Skeletal muscle satellite cell (primary cell): ENCODE measurements at regions not wholly inside any gene's neighbourhood (a gene's known extent, or its start where the extent isn't known, plus 50 kb on each side); places are given as distances from the start of the nearest gene placed in this dataset. TPM values are rescaled to one million over a fixed set of nuclear protein-coding genes. Genes with fewer than 3 reads are reported as not detected.

Experiments used
- H3K27me3 ChIP-seq: 2 replicates; pipeline ENCODE4 v1.7.0; 2013; ENCODE audit warnings: low read length; ENCODE audit not compliant: control insufficient read depth, insufficient read depth
- H3K36me3 ChIP-seq: 2 replicates; pipeline ENCODE4 v1.7.0; 2013; ENCODE audit warnings: mild to moderate bottlenecking, control low read depth, low read length; ENCODE audit not compliant: insufficient read depth
- H3K4me1 ChIP-seq: 2 replicates; pipeline ENCODE4 v1.7.0; 2013; ENCODE audit warnings: low read length; ENCODE audit not compliant: control insufficient read depth, insufficient read depth
- H3K4me2 ChIP-seq: 2 replicates; pipeline ENCODE4 v1.7.0; 2013; ENCODE audit warnings: mild to moderate bottlenecking, low read length
- H3K4me3 ChIP-seq: 2 replicates; pipeline ENCODE4 v1.7.0; 2013; ENCODE audit warnings: low read length
- H3K9ac ChIP-seq: 2 replicates; pipeline ENCODE4 v1.7.0; 2013; ENCODE audit warnings: mild to moderate bottlenecking, low read depth, low read length, moderate library complexity
- H3K9me3 ChIP-seq: replicated peaks from 2 replicates; pipeline ENCODE4 v1.7.0; 2013; ENCODE audit warnings: mild to moderate bottlenecking, control low read depth, low read length
- small RNA-seq: library from RNA; depleted of rRNA; stranded (forward); fragments of <200 nt; gene quantifications from one replicate; pipeline ENCODE3, GENCODE V24; 2012

- Histone ChIP-seq H3K4me3 (no peak overlapping the region), H3K9ac (no peak overlapping the region), H3K4me2 (no peak overlapping the region), H3K9me3 (no peaks in the 10 kb centered on the region), H3K27me3 (no peaks in the 10 kb centered on the region), H3K36me3 (no peaks in the 10 kb centered on the region), H3K4me1 (peaks cover 1% of the 10 kb centered on the region)
These were observed 76.4 kb upstream of the TARS1 start for GRCh38 chr5:33364406-33364805.

DNA sequence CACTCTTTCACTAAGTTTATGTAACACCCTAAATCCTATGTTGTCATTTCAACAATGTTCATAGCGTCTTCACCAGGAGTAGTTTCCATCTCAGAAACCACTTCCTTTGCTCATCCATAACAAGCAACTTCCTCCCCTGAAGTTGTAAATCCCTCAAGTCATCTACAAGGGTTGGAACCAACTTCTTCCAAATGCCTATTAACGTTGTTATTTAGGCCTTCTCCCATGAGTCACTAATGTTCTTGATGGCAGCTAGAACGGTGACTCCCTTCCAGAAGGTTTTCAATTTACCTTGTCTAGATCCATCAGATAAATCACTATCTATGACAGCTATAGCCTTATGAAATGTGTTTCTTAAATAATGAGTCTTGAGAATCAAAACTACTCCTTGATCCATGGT, 73.3 kb upstream of the TARS1 start:
- H3K4me2 ChIP-seq, result no peak overlapping the region
- no peaks in the 10 kb centered on the region for H3K27me3 ChIP-seq
- peaks cover 19% of the 10 kb centered on the region for H3K4me1 ChIP-seq
- no peaks in the 10 kb centered on the region for H3K36me3 ChIP-seq
- no peaks in the 10 kb centered on the region for H3K9me3 ChIP-seq
- no peak overlapping the region for H3K4me3 ChIP-seq
- H3K9ac ChIP-seq, result no peak overlapping the region

GRCh38 chr5:33369485-33370465, 71.0 kb upstream of the TARS1 start:
- Histone ChIP-seq H3K9me3 (no peaks in the 10 kb centered on the region), H3K27me3 (no peaks in the 10 kb centered on the region), H3K4me2 (no peak overlapping the region), H3K9ac (peak overlapping the region; percentile 18), H3K36me3 (no peaks in the 10 kb centered on the region), H3K4me1 (peaks cover 19% of the 10 kb centered on the region), H3K4me3 (no peak overlapping the region)

GRCh38 chr5:33370466-33370859, 70.3 kb upstream of the TARS1 start:
- no peaks in the 10 kb centered on the region for H3K9me3 ChIP-seq
- no peaks in the 10 kb centered on the region for H3K27me3 ChIP-seq
- H3K36me3 ChIP-seq, result no peaks in the 10 kb centered on the region
- H3K4me1 ChIP-seq, result peaks cover 19% of the 10 kb centered on the region
- no peak overlapping the region for H3K4me3 ChIP-seq
- no peak overlapping the region for H3K4me2 ChIP-seq
- no peak overlapping the region for H3K9ac ChIP-seq

GRCh38 chr5:33371660-33372059, 69.1 kb upstream of the TARS1 start:
- H3K4me3 ChIP-seq, result no peak overlapping the region
- no peak overlapping the region for H3K4me2 ChIP-seq
- no peaks in the 10 kb centered on the region for H3K9me3 ChIP-seq
- H3K9ac ChIP-seq, result no peak overlapping the region
- no peaks in the 10 kb centered on the region for H3K36me3 ChIP-seq
- peaks cover 19% of the 10 kb centered on the region for H3K4me1 ChIP-seq
- no peaks in the 10 kb centered on the region for H3K27me3 ChIP-seq

GRCh38 chr5:33372721-33373472, 67.9 kb upstream of the TARS1 start:
- H3K9ac ChIP-seq, result no peak overlapping the region
- no peak overlapping the region for H3K4me2 ChIP-seq
- no peak overlapping the region for H3K4me3 ChIP-seq
- no peaks in the 10 kb centered on the region for H3K27me3 ChIP-seq
- no peaks in the 10 kb centered on the region for H3K36me3 ChIP-seq
- H3K4me1 ChIP-seq, result peaks cover 19% of the 10 kb centered on the region
- H3K9me3 ChIP-seq, result no peaks in the 10 kb centered on the region

- no peaks in the 10 kb centered on the region for H3K27me3 ChIP-seq
- no peak overlapping the region for H3K9ac ChIP-seq
- H3K4me2 ChIP-seq, result no peak overlapping the region
- H3K36me3 ChIP-seq, result no peaks in the 10 kb centered on the region
- peaks cover 8% of the 10 kb centered on the region for H3K4me1 ChIP-seq
- no peak overlapping the region for H3K4me3 ChIP-seq
- no peaks in the 10 kb centered on the region for H3K9me3 ChIP-seq
These were observed 64.9 kb upstream of the TARS1 start for GRCh38 chr5:33375900-33376299.

GRCh38 chr5:33379757-33380156, 61.0 kb upstream of the TARS1 start:
- Histone ChIP-seq H3K9ac (no peak overlapping the region), H3K4me2 (no peak overlapping the region), H3K4me1 (no peaks in the 10 kb centered on the region), H3K4me3 (no peak overlapping the region), H3K9me3 (no peaks in the 10 kb centered on the region), H3K36me3 (no peaks in the 10 kb centered on the region), H3K27me3 (no peaks in the 10 kb centered on the region)

DNA sequence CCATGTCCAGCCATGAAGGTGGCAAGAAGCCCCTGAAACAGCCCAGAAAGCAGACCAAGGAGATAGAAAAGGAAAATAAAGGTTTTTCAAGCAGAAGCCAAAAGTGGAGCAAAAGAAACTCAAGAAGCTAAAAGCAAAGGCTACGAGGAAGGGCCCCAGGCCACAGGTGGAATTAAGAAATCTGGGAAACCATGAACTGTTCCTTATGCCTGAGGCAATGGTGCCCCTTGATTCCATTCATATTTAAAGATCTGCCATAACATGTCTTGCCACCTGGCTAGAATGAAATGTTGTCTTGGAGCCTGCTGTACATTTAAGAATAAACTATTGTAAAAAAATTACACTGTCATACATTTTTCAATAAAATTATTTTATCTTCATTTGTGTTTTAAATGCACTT, 59.5 kb upstream of the TARS1 start:
- H3K4me3 ChIP-seq, result no peak overlapping the region
- no peaks in the 10 kb centered on the region for H3K36me3 ChIP-seq
- H3K9ac ChIP-seq, result no peak overlapping the region
- no peaks in the 10 kb centered on the region for H3K4me1 ChIP-seq
- peaks cover 6% of the 10 kb centered on the region for H3K9me3 ChIP-seq
- no peaks in the 10 kb centered on the region for H3K27me3 ChIP-seq
- H3K4me2 ChIP-seq, result no peak overlapping the region

Small RNA genes lying in the stretch of these regions (small RNA-seq; reads per million reads assigned to genes)
- gene AC010343.2 (not detected), gene AC025459.1 (not detected)
